Adrenal gland (tissue), 5 donors: ENCODE measurements at regions not wholly inside any gene's neighbourhood (a gene's known extent, or its start where the extent isn't known, plus 50 kb on each side); places are given as distances from the start of the nearest gene placed in this dataset.

Experiments
- POLR2A ChIP-seq, 2 donors: fragments of 450-650 bp; IDR thresholded peaks; one replicate each; pipeline ENCODE4 v1.6.1; 2017; ENCODE audit warnings: antibody characterized with exemption in 2 of 2, mild to moderate bottlenecking in 2 of 2, moderate library complexity in 1 of 2
- TF ChIP-seq, protein P1 (sequence below), 6 experiments: fragments of 450-650 bp in 4 of 6; fragments of 200-600 bp in 2 of 6; sonication (generic) in 1 of 6; IDR thresholded peaks; 1 replicate in 5 of 6; 2 replicates in 1 of 6; pipeline versions ENCODE4 v1.5.1 to v1.8.0; 2016 to 2021; ENCODE audit warnings: antibody characterized with exemption in 6 of 6, mild to moderate bottlenecking in 2 of 6, moderate library complexity in 1 of 6
- donor health status: DM: no; HTN: no; CAD: no.

DNA sequence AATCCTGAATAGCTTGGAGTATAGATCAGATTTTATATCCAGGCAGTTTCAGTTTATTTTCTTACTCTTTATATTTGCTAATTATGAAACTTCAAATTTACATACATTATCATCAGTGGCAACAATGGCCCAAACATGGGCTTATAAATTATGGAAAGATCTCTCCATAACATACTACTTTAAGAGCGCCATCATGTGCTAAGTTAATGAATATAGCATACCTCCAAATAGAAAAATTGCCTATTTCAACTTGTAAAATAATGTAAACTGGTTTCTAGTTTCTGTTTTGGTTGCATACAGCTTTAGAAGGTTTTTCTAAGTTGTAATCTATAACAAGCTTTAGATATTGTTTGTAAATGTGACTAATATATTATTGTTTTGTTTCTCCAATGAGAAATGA is 531.3 kb upstream of the UBE2E2 start:
- TF ChIP-seq, protein P1, sequence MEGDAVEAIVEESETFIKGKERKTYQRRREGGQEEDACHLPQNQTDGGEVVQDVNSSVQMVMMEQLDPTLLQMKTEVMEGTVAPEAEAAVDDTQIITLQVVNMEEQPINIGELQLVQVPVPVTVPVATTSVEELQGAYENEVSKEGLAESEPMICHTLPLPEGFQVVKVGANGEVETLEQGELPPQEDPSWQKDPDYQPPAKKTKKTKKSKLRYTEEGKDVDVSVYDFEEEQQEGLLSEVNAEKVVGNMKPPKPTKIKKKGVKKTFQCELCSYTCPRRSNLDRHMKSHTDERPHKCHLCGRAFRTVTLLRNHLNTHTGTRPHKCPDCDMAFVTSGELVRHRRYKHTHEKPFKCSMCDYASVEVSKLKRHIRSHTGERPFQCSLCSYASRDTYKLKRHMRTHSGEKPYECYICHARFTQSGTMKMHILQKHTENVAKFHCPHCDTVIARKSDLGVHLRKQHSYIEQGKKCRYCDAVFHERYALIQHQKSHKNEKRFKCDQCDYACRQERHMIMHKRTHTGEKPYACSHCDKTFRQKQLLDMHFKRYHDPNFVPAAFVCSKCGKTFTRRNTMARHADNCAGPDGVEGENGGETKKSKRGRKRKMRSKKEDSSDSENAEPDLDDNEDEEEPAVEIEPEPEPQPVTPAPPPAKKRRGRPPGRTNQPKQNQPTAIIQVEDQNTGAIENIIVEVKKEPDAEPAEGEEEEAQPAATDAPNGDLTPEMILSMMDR (IDR thresholded peaks at IDR 0.05): no peak
- no peak for TF ChIP-seq POLR2A (IDR thresholded peaks at IDR 0.05)
